ENCODE measurements at regions not wholly inside any gene's neighbourhood (a gene's known extent, or its start where the extent isn't known, plus 50 kb on each side); places are given as distances from the start of the nearest gene placed in this dataset.

DNA sequence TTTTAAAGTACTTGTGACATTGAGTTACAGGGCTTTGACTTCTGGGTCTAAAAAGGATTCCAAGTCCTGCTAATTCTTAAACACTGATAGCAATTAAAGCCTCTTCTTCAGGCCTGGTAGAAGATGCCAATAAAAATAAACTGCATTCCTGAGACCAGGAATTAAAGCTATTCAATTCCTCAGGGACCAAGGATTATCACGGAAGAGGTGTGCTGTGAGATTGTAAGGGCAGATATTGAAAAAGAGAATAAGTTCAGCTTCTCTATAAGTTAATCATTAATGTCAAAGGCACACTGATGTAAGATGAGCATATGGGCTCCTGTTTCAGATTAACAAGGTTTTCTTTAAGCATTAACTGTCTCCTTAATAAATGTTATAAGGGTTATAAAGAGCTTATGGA is 611.3 kb downstream of the SI start:
- no peak for DNase-seq (ENCODE audit: low read depth)
- TF ChIP-seq, protein P1, sequence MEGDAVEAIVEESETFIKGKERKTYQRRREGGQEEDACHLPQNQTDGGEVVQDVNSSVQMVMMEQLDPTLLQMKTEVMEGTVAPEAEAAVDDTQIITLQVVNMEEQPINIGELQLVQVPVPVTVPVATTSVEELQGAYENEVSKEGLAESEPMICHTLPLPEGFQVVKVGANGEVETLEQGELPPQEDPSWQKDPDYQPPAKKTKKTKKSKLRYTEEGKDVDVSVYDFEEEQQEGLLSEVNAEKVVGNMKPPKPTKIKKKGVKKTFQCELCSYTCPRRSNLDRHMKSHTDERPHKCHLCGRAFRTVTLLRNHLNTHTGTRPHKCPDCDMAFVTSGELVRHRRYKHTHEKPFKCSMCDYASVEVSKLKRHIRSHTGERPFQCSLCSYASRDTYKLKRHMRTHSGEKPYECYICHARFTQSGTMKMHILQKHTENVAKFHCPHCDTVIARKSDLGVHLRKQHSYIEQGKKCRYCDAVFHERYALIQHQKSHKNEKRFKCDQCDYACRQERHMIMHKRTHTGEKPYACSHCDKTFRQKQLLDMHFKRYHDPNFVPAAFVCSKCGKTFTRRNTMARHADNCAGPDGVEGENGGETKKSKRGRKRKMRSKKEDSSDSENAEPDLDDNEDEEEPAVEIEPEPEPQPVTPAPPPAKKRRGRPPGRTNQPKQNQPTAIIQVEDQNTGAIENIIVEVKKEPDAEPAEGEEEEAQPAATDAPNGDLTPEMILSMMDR (conservative IDR thresholded peaks at IDR 0.05; ENCODE audit: low read length), result no peak
- no peak overlapping the region for H3K4me3 ChIP-seq (ENCODE audit: low read length)

DNA sequence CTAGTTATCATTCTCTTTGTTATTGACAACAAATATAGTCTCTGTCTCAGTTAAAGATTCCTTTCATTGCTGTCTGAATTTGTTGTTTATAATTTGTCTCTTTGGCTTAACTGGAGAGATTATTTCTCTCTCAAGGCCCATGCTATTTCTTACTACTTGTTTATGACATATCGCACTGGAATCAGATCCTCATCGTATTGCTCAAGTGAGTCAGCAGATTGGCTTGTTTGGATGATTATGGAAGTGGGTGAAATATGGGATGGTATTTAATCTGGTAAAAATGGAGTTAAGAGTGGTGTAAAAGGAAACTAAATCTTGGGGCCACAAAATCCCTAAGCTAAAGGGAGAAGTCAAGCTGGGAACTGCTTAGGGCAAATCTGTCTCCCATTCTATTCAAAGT is 613.1 kb downstream of the SI start:
- peak; percentile 71 for DNase-seq (ENCODE audit: low read depth)
- TF ChIP-seq, protein P1 (conservative IDR thresholded peaks at IDR 0.05; ENCODE audit: low read length), result no peak

DNA sequence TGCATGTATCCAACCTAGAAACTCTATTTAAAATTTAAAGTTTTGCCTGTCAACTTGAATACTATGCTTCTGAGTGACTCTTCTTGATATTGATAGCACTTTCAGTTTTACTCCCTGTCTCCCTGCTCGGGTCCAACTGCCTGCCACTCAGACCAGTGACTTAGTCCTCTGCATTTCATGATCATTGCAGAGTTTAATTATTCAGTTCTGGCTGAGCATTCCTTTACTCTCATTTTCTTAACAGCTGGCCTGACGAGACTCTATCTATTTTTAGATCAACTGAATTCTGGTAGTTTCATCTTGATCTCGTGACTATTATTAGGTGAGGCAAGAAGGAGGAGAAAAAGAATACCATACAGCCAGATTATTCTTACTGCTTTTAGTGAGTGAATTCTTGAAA is 617.4 kb downstream of the SI start:
- TF ChIP-seq, protein P1 (conservative IDR thresholded peaks at IDR 0.05; ENCODE audit: low read length), result no peak
- H3K4me3 ChIP-seq (ENCODE audit: low read length), result no peak overlapping the region
- DNase-seq (ENCODE audit: low read depth), result peak; percentile 21

More for the DNA sequence above, 613.1 kb downstream of the SI start:
- no peak overlapping the region for H3K4me3 ChIP-seq (ENCODE audit: low read length)

DNA sequence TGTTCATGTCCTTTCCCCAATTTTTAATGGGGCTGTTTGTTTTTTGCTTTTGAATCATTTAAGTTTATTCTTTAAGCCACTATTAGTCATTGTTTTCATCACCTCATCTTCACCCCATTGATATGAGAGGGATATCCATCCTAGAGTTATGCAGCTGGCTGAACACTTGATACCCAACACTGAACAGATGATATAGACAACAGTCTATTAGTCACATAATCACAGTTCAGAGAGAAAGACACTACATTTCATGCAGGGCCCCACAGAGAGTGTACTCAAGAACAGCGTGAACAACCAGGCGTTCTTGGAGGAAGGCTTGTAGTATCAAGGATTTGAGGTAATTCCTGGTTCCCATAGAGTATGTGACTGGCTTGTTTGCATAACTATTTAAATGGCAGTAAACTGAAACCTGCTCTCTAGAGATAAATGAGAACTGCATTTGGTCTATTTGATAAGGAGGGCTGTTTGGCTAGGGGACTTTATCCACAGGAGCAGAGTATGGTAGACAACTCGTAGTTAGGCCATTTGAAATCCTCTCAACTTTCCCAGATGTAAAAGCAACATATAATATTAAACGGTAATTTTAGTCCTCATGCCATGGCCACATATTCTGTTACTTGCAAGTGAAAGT is 618.7 kb downstream of the SI start:
- TF ChIP-seq, protein P1 (conservative IDR thresholded peaks at IDR 0.05; ENCODE audit: low read length), result no peak
- DNase-seq (ENCODE audit: low read depth), result no peak
- H3K4me3 ChIP-seq (ENCODE audit: low read length), result no peak overlapping the region

DNA sequence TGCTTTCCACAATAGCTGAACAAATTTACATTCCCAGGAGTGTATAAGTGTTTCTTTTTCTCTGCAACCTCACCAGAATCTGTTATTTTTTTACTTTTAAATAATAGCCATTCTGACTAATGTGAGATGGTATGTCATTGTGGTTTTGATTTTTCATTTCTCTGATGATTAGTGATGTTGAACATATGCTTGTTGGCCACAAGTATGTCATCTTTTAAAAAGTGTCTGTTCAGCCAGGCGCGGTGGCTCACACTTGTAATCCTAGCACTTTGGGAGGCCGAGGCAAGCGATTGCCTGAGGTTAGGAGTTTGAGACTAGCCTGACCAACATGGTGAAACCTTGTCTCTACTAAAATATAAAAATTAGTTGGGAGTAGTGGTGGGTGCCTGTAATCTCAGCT is 619.3 kb downstream of the SI start:
- H3K4me3 ChIP-seq (ENCODE audit: low read length), result no peak overlapping the region
- TF ChIP-seq, protein P1 (conservative IDR thresholded peaks at IDR 0.05; ENCODE audit: low read length), result no peak
- DNase-seq (ENCODE audit: low read depth), result peak; percentile 78

DNA sequence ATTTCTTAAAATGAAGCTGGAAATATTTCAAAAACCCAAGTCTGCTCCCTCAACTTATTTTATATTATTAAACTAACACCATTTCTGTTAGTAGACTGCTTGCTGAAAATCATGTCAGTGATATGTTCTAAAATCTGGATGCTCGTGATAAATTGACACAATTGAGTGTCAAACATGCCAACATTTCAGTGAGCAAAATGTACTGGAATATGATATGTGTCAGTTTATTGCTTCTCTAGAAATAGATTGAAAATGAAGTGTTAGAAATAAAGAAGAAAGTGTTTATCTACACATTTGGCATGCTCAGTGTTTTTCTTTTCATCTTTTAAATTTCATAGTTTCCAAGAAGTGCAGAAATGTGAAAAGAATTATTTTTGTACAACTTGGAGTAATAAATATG is 624.6 kb downstream of the SI start:
- TF ChIP-seq, protein P1 (conservative IDR thresholded peaks at IDR 0.05; ENCODE audit: low read length), result no peak
- H3K4me3 ChIP-seq (ENCODE audit: low read length), result no peak overlapping the region

DNA sequence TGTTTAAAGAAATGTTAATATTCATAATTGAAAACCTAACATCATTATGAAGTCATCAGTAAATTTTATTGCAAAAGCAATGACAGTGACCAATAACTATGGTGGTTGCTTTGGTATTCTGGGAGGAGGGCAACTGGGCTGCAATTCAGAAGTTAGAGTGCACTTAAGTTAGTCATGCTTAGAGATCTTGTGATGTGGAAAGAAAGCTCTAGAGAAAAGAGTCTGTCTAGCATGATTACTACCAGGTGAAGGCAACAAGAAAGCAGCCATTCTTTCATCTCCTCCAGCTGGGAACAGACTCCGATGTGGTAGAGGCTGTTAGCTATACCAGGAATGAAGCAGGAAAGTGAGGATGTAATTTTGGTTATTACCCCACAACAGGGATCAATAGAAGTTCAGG is 625.6 kb downstream of the SI start:
- no peak overlapping the region for H3K4me3 ChIP-seq (ENCODE audit: low read length)
- TF ChIP-seq, protein P1 (conservative IDR thresholded peaks at IDR 0.05; ENCODE audit: low read length), result no peak
- peak; percentile 70 for DNase-seq (ENCODE audit: low read depth)

More for the DNA sequence above, 624.6 kb downstream of the SI start:
- DNase-seq (ENCODE audit: low read depth), result no peak
